H1 (cell line): ENCODE measurements at regions not wholly inside any gene's neighbourhood (a gene's known extent, or its start where the extent isn't known, plus 50 kb on each side); places are given as distances from the start of the nearest gene placed in this dataset.

Source experiments
- CTCF ChIA-PET: fragments of 300-600 bp; sonication (Branson Sonifier 250); formaldehyde crosslinking; loops from one replicate; lab custom pipeline; 2021; ENCODE audit not compliant: partially characterized antibody; lab: Charles Lee
- POLR2A ChIA-PET: fragments of 300-600 bp; sonication (Branson Sonifier 250); formaldehyde crosslinking; loops from one replicate; lab custom pipeline; 2021; ENCODE audit warnings: inconsistent platforms; ENCODE audit not compliant: partially characterized antibody; lab: Charles Lee
- DNase-seq, 2 experiments: peaks; one replicate each; pipeline versions ENCODE4 v3.0.0 to v3.0.0-alpha.2; 2010 to 2022; ENCODE audit warnings: low spot score in 2 of 2, low read depth in 1 of 2, mixed read lengths in 1 of 2
- FAIRE-seq: peaks from 2 replicates; lab custom pipeline; 2011; peaks lifted over from hg19 to GRCh38; lab: Jason Lieb, UNC
- H2AFZ ChIP-seq: 2 replicates; pipeline ENCODE4 v1.8.1; 2012; ENCODE audit warnings: low read length, inconsistent platforms
- H2AK5ac ChIP-seq: 2 replicates; pipeline ENCODE4 v1.6.1; 2013; ENCODE audit warnings: low read depth, low read length
- H2BK120ac ChIP-seq: replicated peaks from 2 replicates; pipeline ENCODE3; 2013; ENCODE audit warnings: low read depth, low read length, inconsistent platforms
- H2BK12ac ChIP-seq: 2 replicates; pipeline ENCODE4 v1.6.1; 2013; ENCODE audit warnings: low read depth, low read length
- H2BK15ac ChIP-seq: 2 replicates; pipeline ENCODE4 v1.6.1; 2013; ENCODE audit warnings: low read length
- H2BK20ac ChIP-seq: 2 replicates; pipeline ENCODE4 v1.6.1; 2013; ENCODE audit warnings: low read length
- H2BK5ac ChIP-seq: 2 replicates; pipeline ENCODE4 v1.6.1; 2013; ENCODE audit warnings: low read depth, low read length
- H3K14ac ChIP-seq: 2 replicates; pipeline ENCODE4 v1.6.1; 2013; ENCODE audit warnings: inconsistent platforms; ENCODE audit not compliant: insufficient read length
- H3K18ac ChIP-seq: 2 replicates; pipeline ENCODE4 v1.6.1; 2013; ENCODE audit warnings: low read length; ENCODE audit errors: extremely low read depth
- H3K23ac ChIP-seq: 2 replicates; pipeline ENCODE4 v1.6.1; 2013; ENCODE audit warnings: inconsistent platforms; ENCODE audit not compliant: insufficient read length
- H3K23me2 ChIP-seq: 2 replicates; pipeline ENCODE4 v1.6.1; 2013; ENCODE audit warnings: low read depth, low read length
- H3K27ac ChIP-seq: 2 replicates; pipeline ENCODE4 v1.6.1; 2011; ENCODE audit warnings: low read depth, low read length, inconsistent platforms
- H3K27me3 ChIP-seq, 4 experiments: replicated peaks in 1 of 4; 1 replicate in 1 of 4; 2 replicates in 3 of 4; pipeline versions ENCODE4 v1.6.1 to v1.8.1; 2011 to 2013; ENCODE audit warnings: low read length in 3 of 4, mild to moderate bottlenecking in 3 of 4, inconsistent platforms in 2 of 4, mixed read lengths in 2 of 4, moderate library complexity in 1 of 4; ENCODE audit not compliant: control insufficient read depth in 3 of 4, insufficient read depth in 3 of 4; ENCODE audit errors: extremely low read depth in 1 of 4
- H3K36me3 ChIP-seq, 4 experiments: 2 replicates each; pipeline versions ENCODE4 v1.6.1 to v1.8.1; 2011 to 2013; ENCODE audit warnings: mild to moderate bottlenecking in 4 of 4, low read length in 3 of 4, moderate library complexity in 2 of 4, control low read depth in 1 of 4, inconsistent platforms in 1 of 4; ENCODE audit not compliant: insufficient read depth in 4 of 4, control insufficient read depth in 2 of 4
- H3K4ac ChIP-seq: replicated peaks from 2 replicates; pipeline ENCODE3; 2013; ENCODE audit warnings: low read length, low read depth, mixed read lengths, inconsistent platforms; ENCODE audit not compliant: insufficient read length
- H3K4me1 ChIP-seq, 4 experiments: replicated peaks in 1 of 4; 1 replicate in 1 of 4; 2 replicates in 3 of 4; pipeline versions ENCODE4 v1.6.1 to v1.8.1; 2011 to 2013; ENCODE audit warnings: low read length in 3 of 4, inconsistent platforms in 2 of 4, mixed read lengths in 1 of 4; ENCODE audit not compliant: insufficient read depth in 4 of 4, control insufficient read depth in 3 of 4
- H3K4me2 ChIP-seq, 2 experiments: 2 replicates each; pipeline versions ENCODE4 v1.6.1 to v1.8.1; 2011 to 2013; ENCODE audit warnings: low read depth in 2 of 2, low read length in 2 of 2, control low read depth in 1 of 2, inconsistent platforms in 1 of 2, mild to moderate bottlenecking in 1 of 2; ENCODE audit not compliant: insufficient read depth in 1 of 2
- H3K4me3 ChIP-seq, 4 experiments: fragments of 200-600, 300-600 bp in 1 of 4; sonication (generic), shearing (Covaris generic), sonication (Bioruptor Twin) in 1 of 4; 2 replicates each; pipeline versions ENCODE4 v1.5.1 to v1.8.1; 2011 to 2016; ENCODE audit warnings: low read length in 4 of 4, low read depth in 3 of 4, control low read depth in 2 of 4, inconsistent platforms in 2 of 4, mild to moderate bottlenecking in 2 of 4, mixed read lengths in 1 of 4, moderate library complexity in 1 of 4; ENCODE audit not compliant: insufficient read depth in 2 of 4; ENCODE audit errors: extremely low read depth in 1 of 4
- H3K56ac ChIP-seq: replicated peaks from 2 replicates; pipeline ENCODE3; 2013; ENCODE audit warnings: low read depth, mild to moderate bottlenecking, mixed read lengths, low read length, inconsistent platforms; ENCODE audit not compliant: insufficient read length
- H3K79me1 ChIP-seq: 2 replicates; pipeline ENCODE4 v1.6.1; 2013; ENCODE audit warnings: low read depth, low read length, control low read depth
- H3K79me2 ChIP-seq, 2 experiments: 2 replicates each; pipeline versions ENCODE4 v1.6.1 to v1.8.1; 2012 to 2013; ENCODE audit warnings: low read length in 2 of 2, mild to moderate bottlenecking in 2 of 2, inconsistent platforms in 1 of 2; ENCODE audit not compliant: insufficient read depth in 2 of 2, control insufficient read depth in 1 of 2
- H3K9ac ChIP-seq, 4 experiments: replicated peaks in 1 of 4; 1 replicate in 1 of 4; 2 replicates in 3 of 4; pipeline versions ENCODE4 v1.6.1 to v1.8.1; 2011 to 2013; ENCODE audit warnings: low read depth in 3 of 4, low read length in 3 of 4, control low read depth in 2 of 4, mild to moderate bottlenecking in 2 of 4, moderate library complexity in 2 of 4, inconsistent platforms in 1 of 4; ENCODE audit errors: extremely low read depth in 1 of 4
- H3K9me3 ChIP-seq, 2 experiments: 2 replicates each; pipeline versions ENCODE4 v1.6.1 to v1.8.1; 2012 to 2013; ENCODE audit warnings: mild to moderate bottlenecking in 2 of 2, moderate library complexity in 2 of 2, control low read depth in 1 of 2, inconsistent platforms in 1 of 2, low read depth in 1 of 2, low read length in 1 of 2, mixed read lengths in 1 of 2; ENCODE audit not compliant: insufficient read depth in 2 of 2
- H4K20me1 ChIP-seq, 2 experiments: replicated peaks in 1 of 2; 2 replicates each; pipeline versions ENCODE3 to v1.8.1; 2011 to 2013; ENCODE audit warnings: inconsistent platforms in 2 of 2, low read length in 2 of 2, mild to moderate bottlenecking in 1 of 2; ENCODE audit not compliant: insufficient read depth in 2 of 2, control insufficient read depth in 1 of 2
- H4K5ac ChIP-seq: 2 replicates; pipeline ENCODE4 v1.6.1; 2013; ENCODE audit warnings: low read length, low read depth, mixed read lengths, inconsistent platforms; ENCODE audit not compliant: insufficient read length
- H4K8ac ChIP-seq: 2 replicates; pipeline ENCODE4 v1.8.0; 2013; ENCODE audit warnings: mild to moderate bottlenecking, moderate library complexity, low read length, inconsistent platforms; ENCODE audit not compliant: insufficient read depth; ENCODE audit errors: extremely low read depth
- H4K91ac ChIP-seq: replicated peaks from 2 replicates; pipeline ENCODE3; 2013; ENCODE audit warnings: low read length, mixed read lengths, inconsistent platforms; ENCODE audit not compliant: insufficient read length
- EGR1 ChIP-seq: IDR thresholded peaks from 2 replicates; pipeline ENCODE4 v1.6.1; 2011; ENCODE audit warnings: low read depth, low read length, borderline replicate concordance
- KDM1A ChIP-seq: fragments of 200-600, 300-600 bp; sonication (generic); IDR thresholded peaks from 2 replicates; pipeline ENCODE4 v1.7.1; 2016; ENCODE audit warnings: mild to moderate bottlenecking, low read length, borderline replicate concordance
- KDM5A ChIP-seq: fragments of 200-600 bp; IDR thresholded peaks from 2 replicates; pipeline ENCODE4 v1.7.1; 2012; ENCODE audit warnings: mild to moderate bottlenecking, low read length, inconsistent platforms, mixed read lengths
- NANOG ChIP-seq: IDR thresholded peaks from 2 replicates; pipeline ENCODE4 v1.6.1; 2011; ENCODE audit warnings: low read length, low read depth, mild to moderate bottlenecking, inconsistent platforms; ENCODE audit not compliant: insufficient read depth, poor library complexity, severe bottlenecking
- SP1 ChIP-seq: IDR thresholded peaks from 2 replicates; pipeline ENCODE4 v1.6.1; 2011; ENCODE audit warnings: low read depth, low read length
- SP2 ChIP-seq: IDR thresholded peaks from 2 replicates; pipeline ENCODE4 v1.6.1; 2012; ENCODE audit warnings: mild to moderate bottlenecking, low read length, inconsistent platforms
- TEAD4 ChIP-seq: IDR thresholded peaks from 2 replicates; pipeline ENCODE4 v1.6.1; 2012; ENCODE audit warnings: low read depth, low read length, inconsistent platforms, mixed read lengths
- WGBS, 2 experiments: shearing (Covaris generic) in 1 of 2; methylation state at CpG; one replicate each; pipeline versions ENCODE4 v1.1.6 to v1.1.7; 2013 to 2015; ENCODE audit warnings: low lambda C conversion rate in 2 of 2, mixed read lengths in 2 of 2, inconsistent platforms in 1 of 2, low coverage in 1 of 2, missing lambda C conversion rate in 1 of 2; ENCODE audit not compliant: insufficient replicate concordance in 2 of 2, insufficient coverage in 1 of 2, insufficient read length in 1 of 2; ENCODE audit errors: extremely low coverage in 1 of 2, missing lambda C conversion rate in 1 of 2; 5-methylcytosine and 5-hydroxymethylcytosine counted together

- CTCF ChIA-PET = no interaction called here
- TF ChIP-seq KDM5A (no peak), SP2 (no peak), EGR1 (no peak), NANOG (no peak), KDM1A (no peak), SP1 (no peak), TEAD4 (no peak)
Measured at GRCh38 chr6:151179321-151179720, 60.4 kb upstream of the AKAP12 start.

More at GRCh38 chr6:151179321-151179720, 60.4 kb upstream of the AKAP12 start:
- H3K36me3 ChIP-seq = no peaks in the 10 kb centered on the region
- FAIRE-seq (no peak), DNase-seq (no peak)
- H3K79me1 ChIP-seq = no peaks in the 10 kb centered on the region
- H2BK12ac ChIP-seq = no peak overlapping the region
- H3K4me1 ChIP-seq = 0 out of 7 replicates have a peak, but pooled peaks cover 0 to 5% (median 0%) of the 10 kb centered on the region in 4 experiments
- H4K20me1 ChIP-seq = no peaks in the 10 kb centered on the region
- H4K8ac ChIP-seq = no peak overlapping the region
- H2AFZ ChIP-seq = no peak overlapping the region
- H3K27ac ChIP-seq = no peak overlapping the region
- H3K23ac ChIP-seq = no peak overlapping the region
- H2BK15ac ChIP-seq = no peak overlapping the region
- H3K4me3 ChIP-seq = no peak overlapping the region
- no peak overlapping the region for H2BK5ac ChIP-seq
- H3K18ac ChIP-seq = no peak overlapping the region
- no peak overlapping the region for H2BK20ac ChIP-seq
- no peaks in the 10 kb centered on the region for H3K27me3 ChIP-seq
- no peak overlapping the region for H3K9ac ChIP-seq
- H4K91ac ChIP-seq = no peak overlapping the region
- H2AK5ac ChIP-seq = no peak overlapping the region
- H3K9me3 ChIP-seq = peaks cover 0 to 11% of the 10 kb centered on the region in 2 experiments; a peak in 2 of 4 replicates
- no peak overlapping the region for H3K14ac ChIP-seq
- no peaks in the 10 kb centered on the region for H3K79me2 ChIP-seq
- no peak overlapping the region for H3K4me2 ChIP-seq
- H3K4ac ChIP-seq = no peak overlapping the region
- H4K5ac ChIP-seq = no peak overlapping the region
- no peaks in the 10 kb centered on the region for H3K23me2 ChIP-seq
- H3K56ac ChIP-seq = no peak overlapping the region
- POLR2A ChIA-PET = interaction anchor here (0.6 kb wide), 1 partner anchor 28 kb away, joined by 3 read pairs; no protein-coding TSS in a partner anchor
- WGBS, 2 experiments = 89 to 94% methylated on average over 1 to 2 of the region's 2 CpGs
- no peak overlapping the region for H2BK120ac ChIP-seq
